GM21447 (cell line): ENCODE measurements at regions not wholly inside any gene's neighbourhood (a gene's known extent, or its start where the extent isn't known, plus 50 kb on each side); places are given as distances from the start of the nearest gene placed in this dataset.

ENCODE experiments used
- ATAC-seq: cut with Tn5 transposase; IDR thresholded peaks from one replicate; pipeline ENCODE4 v1.9.1; 2021; ENCODE audit not compliant: unreplicated experiment

DNA sequence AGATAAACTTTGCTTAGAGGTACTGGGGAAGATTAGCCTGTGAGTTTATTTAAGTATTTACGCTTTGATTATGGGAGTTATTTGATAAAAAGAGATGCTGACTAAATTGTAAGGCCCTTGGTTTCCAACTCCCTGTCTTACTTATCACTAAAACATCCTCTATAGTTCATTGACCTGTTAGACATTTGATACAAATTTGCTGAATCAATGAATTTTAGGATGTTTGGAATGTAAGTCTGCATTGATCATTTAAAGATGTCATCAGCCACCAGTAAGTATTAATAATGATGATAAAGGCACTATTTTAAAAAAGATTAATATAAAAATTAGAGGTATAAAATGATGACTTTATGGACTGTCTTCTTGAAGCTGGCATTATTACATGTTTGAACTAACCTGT is 340.6 kb downstream of the SPRY1 start:
- no peak for ATAC-seq

GRCh38 chr4:123739806-123740205 is 343.2 kb downstream of the SPRY1 start:
- ATAC-seq = no peak

GRCh38 chr4:123740236-123740635 is 343.6 kb downstream of the SPRY1 start:
- no peak for ATAC-seq

DNA sequence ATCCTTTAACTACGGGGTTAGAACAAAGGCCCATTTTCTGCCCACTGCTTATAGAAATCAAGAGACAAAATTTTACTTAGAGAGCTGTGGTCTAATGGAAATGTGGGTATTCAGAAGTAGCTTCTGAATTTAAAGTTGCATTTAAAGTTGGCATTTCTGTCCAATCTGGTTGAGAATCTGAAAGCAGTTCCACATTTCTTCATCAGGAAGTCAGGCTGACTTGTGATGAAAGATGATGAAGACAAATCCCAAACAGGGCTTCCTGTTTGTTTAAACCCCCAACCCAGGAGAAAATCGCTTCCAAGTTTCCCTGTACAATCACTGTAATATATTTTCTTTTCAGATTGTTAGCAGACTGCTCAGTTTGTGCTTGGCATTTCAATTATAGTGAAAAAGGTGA is 345.3 kb downstream of the SPRY1 start:
- ATAC-seq = no peak

DNA sequence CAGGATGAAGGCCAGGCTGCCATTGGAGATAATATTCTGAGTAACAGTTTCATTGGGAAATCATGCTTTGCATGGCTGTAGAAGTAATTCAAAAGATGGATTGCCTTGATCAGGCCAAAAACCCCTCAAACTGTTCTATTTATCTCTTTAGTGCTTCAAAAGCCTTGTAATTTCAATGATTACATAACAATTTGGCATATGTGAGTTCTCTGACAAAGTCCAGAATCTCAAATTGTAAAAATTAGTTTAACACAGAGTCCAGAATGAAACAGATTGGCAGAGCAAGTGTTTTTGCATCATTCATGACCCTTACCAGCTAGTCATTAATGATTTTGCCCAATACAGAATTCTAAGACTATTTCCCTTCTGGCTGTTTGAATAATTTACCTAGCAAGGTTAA is 347.3 kb downstream of the SPRY1 start:
- ATAC-seq = no peak

GRCh38 chr4:123744664-123745290 is 348.2 kb downstream of the SPRY1 start:
- no peak for ATAC-seq

DNA sequence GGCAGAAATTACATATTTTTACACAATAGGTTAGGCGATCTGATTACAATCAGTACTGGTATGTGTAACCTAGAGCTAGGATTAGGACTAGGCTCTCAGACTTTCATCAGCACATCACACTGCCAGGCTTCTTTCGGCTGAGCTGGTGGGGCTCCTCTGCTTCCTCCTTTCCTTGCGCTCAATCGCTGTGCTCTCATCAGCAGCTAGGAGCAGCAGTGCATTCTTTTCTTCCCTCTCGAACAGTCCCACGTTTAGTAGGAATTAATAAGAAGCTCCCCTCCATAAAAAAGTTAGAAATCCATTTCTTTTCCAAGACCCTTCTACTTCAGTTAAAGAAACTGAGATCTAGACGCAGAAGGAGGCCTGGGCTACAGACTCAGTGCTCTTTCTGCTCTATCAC is 350.4 kb downstream of the SPRY1 start:
- no peak for ATAC-seq

- no peak for ATAC-seq
Observed at GRCh38 chr4:123748806-123749205, 352.2 kb downstream of the SPRY1 start.

DNA sequence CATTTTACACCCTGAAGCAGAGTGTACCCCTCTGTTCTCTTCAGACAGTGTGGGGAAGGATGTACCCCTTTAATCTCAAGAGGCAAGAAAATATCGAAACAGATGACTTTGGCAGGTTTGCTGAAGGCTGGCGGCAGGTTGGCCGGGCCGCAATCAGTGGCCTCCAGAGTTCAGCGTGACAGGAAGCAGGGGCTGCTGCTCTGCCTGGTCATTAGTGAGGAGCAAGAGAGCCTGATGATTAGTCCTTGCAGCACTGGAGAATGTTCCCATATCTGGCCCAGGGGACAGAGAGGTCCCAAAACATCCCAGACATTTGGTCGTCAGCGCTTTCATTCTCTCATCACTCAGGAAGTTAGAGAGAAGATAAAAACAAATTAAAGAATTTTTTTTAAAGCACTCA is 352.8 kb downstream of the SPRY1 start:
- no peak for ATAC-seq

GRCh38 chr4:123750044-123750443 is 353.4 kb downstream of the SPRY1 start:
- ATAC-seq = no peak

GRCh38 chr4:123755655-123756054 is 359.1 kb downstream of the SPRY1 start:
- ATAC-seq = no peak

GRCh38 chr4:123767806-123768205 is 371.2 kb downstream of the SPRY1 start:
- ATAC-seq = no peak

- ATAC-seq = no peak
Observed at GRCh38 chr4:123770884-123771283, 374.3 kb downstream of the SPRY1 start.

DNA sequence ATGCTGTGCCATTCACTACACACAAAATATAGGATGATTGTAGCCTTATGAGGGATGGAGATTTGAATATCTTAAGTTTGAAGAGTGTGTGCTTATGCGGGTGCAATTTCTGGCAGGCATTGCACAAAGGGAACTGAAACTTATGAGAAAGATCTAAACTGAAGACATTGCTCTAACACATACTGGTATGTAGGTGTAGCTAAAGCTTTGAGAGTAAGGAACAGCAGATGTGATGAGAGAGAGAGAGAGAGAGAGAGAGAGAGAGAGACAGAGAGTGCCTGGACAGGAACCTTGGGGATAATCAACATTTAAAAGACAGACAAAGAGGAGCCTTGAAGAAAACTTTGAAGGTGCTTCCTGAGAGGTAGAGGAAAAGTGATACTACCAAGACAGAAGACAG is 379.7 kb downstream of the SPRY1 start:
- ATAC-seq = peak; percentile 99

- no peak for ATAC-seq
Observed at GRCh38 chr4:123777373-123777772, 380.8 kb downstream of the SPRY1 start.

GRCh38 chr4:123783151-123783790 is 386.7 kb downstream of the SPRY1 start:
- no peak for ATAC-seq

GRCh38 chr4:123783921-123784320 is 387.3 kb downstream of the SPRY1 start:
- no peak for ATAC-seq

DNA sequence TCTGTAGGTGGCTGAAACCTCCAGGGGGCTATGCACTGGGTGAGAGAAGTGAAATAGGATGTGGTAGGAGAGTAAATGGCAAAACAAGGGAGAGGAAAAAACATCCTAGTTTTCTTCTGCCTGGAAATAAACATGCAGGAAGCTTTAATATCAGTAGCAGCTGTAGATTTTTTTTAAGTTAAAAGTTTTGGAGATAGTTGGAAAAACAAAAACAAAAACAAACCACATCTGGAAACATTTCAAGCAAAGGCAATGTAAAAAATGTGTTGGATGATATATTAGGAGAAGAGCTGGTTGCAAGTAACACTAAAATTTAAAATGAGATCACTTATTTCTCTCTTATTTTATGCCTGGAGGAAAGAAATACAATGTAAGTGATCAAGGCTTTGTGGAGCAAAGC is 388.0 kb downstream of the SPRY1 start:
- ATAC-seq = no peak

GRCh38 chr4:123785538-123785937 is 388.9 kb downstream of the SPRY1 start:
- ATAC-seq = no peak

GRCh38 chr4:123786163-123786915 is 389.7 kb downstream of the SPRY1 start:
- ATAC-seq = no peak

DNA sequence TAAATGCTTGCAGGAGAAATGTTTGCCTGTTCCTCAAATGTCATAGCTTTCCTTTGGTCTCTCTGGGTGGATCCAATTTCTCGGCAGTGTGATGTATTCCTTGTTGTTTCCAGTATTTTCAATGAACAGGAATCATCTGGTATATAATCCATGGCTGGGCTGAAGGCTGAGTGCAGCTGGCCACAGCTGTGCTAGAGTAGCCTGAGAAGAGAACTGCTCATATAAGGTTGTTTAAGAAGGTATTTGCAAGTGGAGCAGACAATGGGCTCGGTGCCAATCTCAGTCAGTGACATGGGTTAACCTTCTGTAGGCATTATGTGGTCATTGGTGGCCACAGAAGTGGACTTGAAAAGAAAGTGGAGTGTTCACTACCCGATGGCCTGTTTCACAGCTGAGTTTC is 390.3 kb downstream of the SPRY1 start:
- ATAC-seq = no peak

GRCh38 chr4:123787512-123788080 is 391.0 kb downstream of the SPRY1 start:
- ATAC-seq = no peak
